Motor neuron (in vitro differentiated cells): ENCODE measurements at regions not wholly inside any gene's neighbourhood (a gene's known extent, or its start where the extent isn't known, plus 50 kb on each side); places are given as distances from the start of the nearest gene placed in this dataset.

Source experiments
- ATAC-seq, 8 experiments: fragments of 200-7000 bp; cut with Tn5 transposase; replicated peaks in 6 of 8; 2 replicates each; pipeline ENCODE4 v1.8.0; 2021; ENCODE audit warnings: mild to moderate bottlenecking in 8 of 8, moderate library complexity in 8 of 8
- H3K27ac ChIP-seq, 2 donors: fragments of 250-450 bp; sonication (Bioruptor Pico); 2 replicates each; pipeline ENCODE4 v1.9.0; 2021; ENCODE audit warnings: antibody characterized with exemption in 2 of 2, mild to moderate bottlenecking in 2 of 2, moderate library complexity in 1 of 2
- H3K4me1 ChIP-seq, 2 donors: fragments of 250-450 bp; sonication (Bioruptor Pico); replicated peaks in 1 of 2; 2 replicates each; pipeline ENCODE4 v1.6.1; 2021; ENCODE audit warnings: antibody characterized with exemption in 2 of 2, mild to moderate bottlenecking in 2 of 2, moderate library complexity in 1 of 2
- H3K4me3 ChIP-seq, 5 donors: fragments of 250-450 bp; sonication (Bioruptor Pico); 2 replicates each; pipeline ENCODE4 v1.9.0; 2021; ENCODE audit warnings: antibody characterized with exemption in 5 of 5, mild to moderate bottlenecking in 5 of 5, moderate library complexity in 4 of 5
- WGBS, 10 experiments: fragments of 450-650 bp; shearing (Covaris generic); methylation state at CpG; one replicate each; pipeline ENCODE4 v1.0.0; 2022; 5-methylcytosine and 5-hydroxymethylcytosine counted together
- in situ Hi-C, 9 experiments: fragments of 400-800 bp; cut with MboI; loops; one replicate each; pipeline ENCODE4 v1.15.0; 2021; ENCODE audit warnings: low sequenced_read_pairs in 9 of 9, low pct_unique_long_range_greater_than_20kb in 2 of 9; ENCODE audit not compliant: unreplicated experiment in 9 of 9

GRCh38 chr2:71813807-71814470, 333.7 kb downstream of the CYP26B1 start:
- in situ Hi-C loops: no loop called here
- no peak overlapping the region for H3K27ac ChIP-seq
- WGBS, 10 experiments: 40 to 60% (median 60%) methylated on average over 1 to 2 of the region's 4 CpGs; no CpG with 5 or more reads in 7 of the 10 experiments
- H3K4me1 ChIP-seq: peaks cover 7 to 10% of the 10 kb centered on the region in 2 donors
- H3K4me3 ChIP-seq: no peak overlapping the region
- peak in 7 of 8 experiments; percentile 54 to 81 (median 77) for ATAC-seq

GRCh38 chr2:71813315-71813714, 334.3 kb downstream of the CYP26B1 start:
- no peak for ATAC-seq
- 40 to 80% (median 60%) methylated on average over 1 to 2 of the region's 4 CpGs; no CpG with 5 or more reads in 4 of the 10 experiments for WGBS, 10 experiments
- in situ Hi-C loops: no loop called here
- H3K4me3 ChIP-seq: no peak overlapping the region
- H3K4me1 ChIP-seq: peaks cover 7 to 14% of the 10 kb centered on the region in 2 donors
- no peak overlapping the region for H3K27ac ChIP-seq

- Histone ChIP-seq H3K27ac (no peak overlapping the region), H3K4me3 (no peak overlapping the region), H3K4me1 (peaks cover 9 to 17% of the 10 kb centered on the region in 2 donors)
- WGBS, 10 experiments: 80 to 100% (median 100%) methylated on average over 1 to 2 of the region's 2 CpGs; no CpG with 5 or more reads in 5 of the 10 experiments
- in situ Hi-C loops: no loop called here
- ATAC-seq: no peak
Observed at GRCh38 chr2:71812736-71813135, 334.9 kb downstream of the CYP26B1 start.

- WGBS, 10 experiments: 60 to 100% (median 82%) methylated on average over 1 to 4 of the region's 4 CpGs; no CpG with 5 or more reads in 4 of the 10 experiments
- Histone ChIP-seq H3K27ac (no peak overlapping the region), H3K4me1 (peaks cover 9 to 17% of the 10 kb centered on the region in 2 donors), H3K4me3 (no peak overlapping the region)
- no peak for ATAC-seq
- in situ Hi-C loops: no loop called here
Observed at GRCh38 chr2:71811726-71812125, 335.9 kb downstream of the CYP26B1 start.

GRCh38 chr2:71811157-71811556, 336.5 kb downstream of the CYP26B1 start:
- Histone ChIP-seq H3K4me1 (peaks cover 6 to 17% of the 10 kb centered on the region in 2 donors), H3K4me3 (no peak overlapping the region), H3K27ac (no peak overlapping the region)
- ATAC-seq: no peak
- in situ Hi-C loops: no loop called here

- in situ Hi-C loops: loop anchor here in 1 of 9 experiments (10.0 kb wide), 2 partner anchors 187 to 347 kb away; no protein-coding TSS in a partner anchor
- peaks cover 2 to 7% of the 10 kb centered on the region in 2 donors for H3K4me1 ChIP-seq
- H3K27ac ChIP-seq: peak overlapping the region in 1 of 2 donors; percentile 13
- 20 to 83% (median 51%) methylated on average over 1 to 4 of the region's 8 CpGs; no CpG with 5 or more reads in 7 of the 10 experiments for WGBS, 10 experiments
- peak in 7 of 8 experiments; percentile 67 to 97 (median 94) for ATAC-seq
- no peak overlapping the region for H3K4me3 ChIP-seq
Observed at GRCh38 chr2:71807581-71808451, 339.8 kb downstream of the CYP26B1 start.

GRCh38 chr2:71806432-71806831, 341.2 kb downstream of the CYP26B1 start:
- in situ Hi-C loops: loop anchor here in 1 of 9 experiments (10.0 kb wide), 2 partner anchors 188 to 348 kb away; no protein-coding TSS in a partner anchor
- WGBS, 10 experiments: 63 to 83% (median 67%) methylated on average over 1 to 3 of the region's 3 CpGs; no CpG with 5 or more reads in 5 of the 10 experiments
- H3K4me1 ChIP-seq: peaks cover 2 to 7% of the 10 kb centered on the region in 2 donors
- H3K4me3 ChIP-seq: no peak overlapping the region
- H3K27ac ChIP-seq: no peak overlapping the region
- ATAC-seq: no peak

- no peak overlapping the region for H3K27ac ChIP-seq
- H3K4me3 ChIP-seq: no peak overlapping the region
- peaks cover 15 to 18% of the 10 kb centered on the region in 2 donors for H3K4me1 ChIP-seq
- WGBS, 10 experiments: 20 to 80% (median 58%) methylated on average over 1 to 3 of the region's 3 CpGs; no CpG with 5 or more reads in 3 of the 10 experiments
- ATAC-seq: peak in 2 of 8 experiments; percentile 11 to 52
- in situ Hi-C loops: loop anchor here in 1 of 9 experiments (10.0 kb wide), 2 partner anchors 190 to 350 kb away; no protein-coding TSS in a partner anchor
Observed at GRCh38 chr2:71804281-71804751, 343.3 kb downstream of the CYP26B1 start.

- in situ Hi-C loops: loop anchor here in 1 of 9 experiments (10.0 kb wide), 2 partner anchors 191 to 351 kb away; no protein-coding TSS in a partner anchor
- H3K4me3 ChIP-seq: no peak overlapping the region
- 0 to 100% (median 0%) methylated on average over 1 to 2 of the region's 2 CpGs; no CpG with 5 or more reads in 5 of the 10 experiments for WGBS, 10 experiments
- peaks cover 11 to 18% of the 10 kb centered on the region in 2 donors for H3K4me1 ChIP-seq
- no peak overlapping the region for H3K27ac ChIP-seq
- ATAC-seq: no peak
Observed at GRCh38 chr2:71803398-71803797, 344.3 kb downstream of the CYP26B1 start.

- H3K4me1 ChIP-seq: peaks cover 8 to 15% of the 10 kb centered on the region in 2 donors
- no peak for ATAC-seq
- H3K27ac ChIP-seq: no peak overlapping the region
- no peak overlapping the region for H3K4me3 ChIP-seq
- in situ Hi-C loops: loop anchor here in 1 of 9 experiments (10.0 kb wide), 2 partner anchors 192 to 352 kb away; no protein-coding TSS in a partner anchor
- WGBS, 10 experiments: 50 to 100% (median 83%) methylated on average over 1 to 2 of the region's 3 CpGs; no CpG with 5 or more reads in 4 of the 10 experiments
Observed at GRCh38 chr2:71802556-71802955, 345.1 kb downstream of the CYP26B1 start.

- in situ Hi-C loops: loop anchor here in 1 of 9 experiments (10.0 kb wide), 2 partner anchors 193 to 353 kb away; no protein-coding TSS in a partner anchor
- Histone ChIP-seq H3K4me1 (peaks cover 8 to 15% of the 10 kb centered on the region in 2 donors), H3K4me3 (no peak overlapping the region), H3K27ac (no peak overlapping the region)
- ATAC-seq: peak in 4 of 8 experiments; percentile 30 to 83 (median 76)
- 20 to 100% (median 90%) methylated on average over 1 to 2 of the region's 8 CpGs; no CpG with 5 or more reads in 5 of the 10 experiments for WGBS, 10 experiments
Observed at GRCh38 chr2:71801969-71802368, 345.7 kb downstream of the CYP26B1 start.

GRCh38 chr2:71801556-71801955, 346.1 kb downstream of the CYP26B1 start:
- in situ Hi-C loops: loop anchor here in 1 of 9 experiments (10.0 kb wide), 2 partner anchors 193 to 353 kb away; no protein-coding TSS in a partner anchor
- H3K4me3 ChIP-seq: no peak overlapping the region
- 40 to 100% (median 71%) methylated on average over 1 to 2 of the region's 3 CpGs; no CpG with 5 or more reads in 5 of the 10 experiments for WGBS, 10 experiments
- peaks cover 8 to 15% of the 10 kb centered on the region in 2 donors for H3K4me1 ChIP-seq
- H3K27ac ChIP-seq: no peak overlapping the region
- ATAC-seq: no peak
